ENCODE measurements at regions not wholly inside any gene's neighbourhood (a gene's known extent, or its start where the extent isn't known, plus 50 kb on each side); places are given as distances from the start of the nearest gene placed in this dataset.

GRCh38 chr20:58048096-58048702, 180.3 kb downstream of the ANKRD60 start:
- Histone ChIP-seq H4K20me1 (ENCODE audit: insufficient read depth, low read length) (no peaks in the 10 kb centered on the region), H3K4me3 (ENCODE audit: low read depth, low read length, poor library complexity, severe bottlenecking) (no peak overlapping the region), H3K9me2 (ENCODE audit: insufficient read depth, low read length) (no peaks in the 10 kb centered on the region), H3K79me2 (ENCODE audit: insufficient read depth, low read depth, low read length) (no peaks in the 10 kb centered on the region), H3K36me3 (ENCODE audit: insufficient read depth, low read length) (no peaks in the 10 kb centered on the region), H3K4me2 (ENCODE audit: low read length) (no peak overlapping the region), H3K9me3 (ENCODE audit: low read length) (peaks cover 9% of the 10 kb centered on the region; the same call in 1 of the 2 replicates), H2AFZ (ENCODE audit: low read length) (no peak overlapping the region), H3K4me1 (ENCODE audit: insufficient read depth, low read length, poor library complexity, severe bottlenecking) (no peaks in the 10 kb centered on the region), H3K27ac (ENCODE audit: low read depth, low read length, poor library complexity, severe bottlenecking) (no peak overlapping the region)
- DNase-seq (ENCODE audit: low spot score): peak; percentile 11
- intact Hi-C loops (cut with micrococcal nuclease; ENCODE audit: unreplicated experiment): no loop called here
- ChIA-PET POLR2A (no interaction called here), CTCF (ENCODE audit: unreplicated experiment) (no interaction called here)
- no peak for TF ChIP-seq EZH2phosphoT487 (IDR thresholded peaks at IDR 0.05; ENCODE audit: borderline replicate concordance, low read depth, low read length)
- no peak for TF ChIP-seq CTCF (conservative IDR thresholded peaks at IDR 0.05; ENCODE audit: low read length)
- no TSS peak for BruUV-seq (replicated peaks)

DNA sequence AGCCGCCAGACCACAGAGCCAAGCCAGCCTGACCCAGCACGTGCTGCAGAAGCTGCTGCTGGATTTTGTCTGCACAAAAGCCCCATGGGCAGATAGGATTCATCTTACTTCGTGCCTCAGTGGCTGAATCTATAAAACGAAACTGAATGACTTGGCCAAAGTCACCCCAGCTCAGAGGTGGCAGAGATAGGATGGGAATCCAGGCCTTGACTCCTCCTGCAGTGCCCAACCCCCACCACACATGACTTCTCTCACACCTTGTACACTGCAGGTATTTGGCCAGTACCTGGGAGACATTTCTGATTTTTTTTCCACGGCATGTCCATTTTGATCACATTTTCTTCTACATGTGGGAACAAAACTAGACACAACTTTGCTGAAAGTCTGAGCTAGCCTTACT, 182.1 kb downstream of the ANKRD60 start:
- intact Hi-C loops (cut with micrococcal nuclease; ENCODE audit: unreplicated experiment): no loop called here
- Histone ChIP-seq H3K4me1 (ENCODE audit: insufficient read depth, low read length, poor library complexity, severe bottlenecking) (no peaks in the 10 kb centered on the region), H2AFZ (ENCODE audit: low read length) (no peak overlapping the region), H3K79me2 (ENCODE audit: insufficient read depth, low read depth, low read length) (no peaks in the 10 kb centered on the region), H3K4me3 (ENCODE audit: low read depth, low read length, poor library complexity, severe bottlenecking) (no peak overlapping the region), H3K9me2 (ENCODE audit: insufficient read depth, low read length) (no peaks in the 10 kb centered on the region), H3K27ac (ENCODE audit: low read depth, low read length, poor library complexity, severe bottlenecking) (no peak overlapping the region), H4K20me1 (ENCODE audit: insufficient read depth, low read length) (no peaks in the 10 kb centered on the region), H3K36me3 (ENCODE audit: insufficient read depth, low read length) (no peaks in the 10 kb centered on the region), H3K9me3 (ENCODE audit: low read length) (peaks cover 3% of the 10 kb centered on the region; the same call in 1 of the 2 replicates), H3K4me2 (ENCODE audit: low read length) (no peak overlapping the region)
- no peak for DNase-seq (ENCODE audit: low spot score)
- no TSS peak for BruUV-seq (replicated peaks)
- TF ChIP-seq CTCF (conservative IDR thresholded peaks at IDR 0.05; ENCODE audit: low read length): no peak
- no peak for TF ChIP-seq EZH2phosphoT487 (IDR thresholded peaks at IDR 0.05; ENCODE audit: borderline replicate concordance, low read depth, low read length)
- CTCF ChIA-PET (ENCODE audit: unreplicated experiment): no interaction called here
- POLR2A ChIA-PET: no interaction called here

GRCh38 chr20:58045579-58045978, 182.9 kb downstream of the ANKRD60 start:
- POLR2A ChIA-PET: no interaction called here
- no peak overlapping the region for H3K4me2 ChIP-seq (ENCODE audit: low read length)
- TF ChIP-seq EZH2phosphoT487 (IDR thresholded peaks at IDR 0.05; ENCODE audit: borderline replicate concordance, low read depth, low read length) (no peak), CTCF (conservative IDR thresholded peaks at IDR 0.05; ENCODE audit: low read length) (no peak)
- H3K27ac ChIP-seq (ENCODE audit: low read depth, low read length, poor library complexity, severe bottlenecking): no peak overlapping the region
- no peaks in the 10 kb centered on the region for H4K20me1 ChIP-seq (ENCODE audit: insufficient read depth, low read length)
- no peaks in the 10 kb centered on the region for H3K36me3 ChIP-seq (ENCODE audit: insufficient read depth, low read length)
- H2AFZ ChIP-seq (ENCODE audit: low read length): no peak overlapping the region
- DNase-seq (ENCODE audit: low spot score): no peak
- no TSS peak for BruUV-seq (replicated peaks)
- intact Hi-C loops (cut with micrococcal nuclease; ENCODE audit: unreplicated experiment): no loop called here
- CTCF ChIA-PET (ENCODE audit: unreplicated experiment): no interaction called here
- no peaks in the 10 kb centered on the region for H3K4me1 ChIP-seq (ENCODE audit: insufficient read depth, low read length, poor library complexity, severe bottlenecking)
- no peaks in the 10 kb centered on the region for H3K9me3 ChIP-seq (ENCODE audit: low read length)
- no peaks in the 10 kb centered on the region for H3K9me2 ChIP-seq (ENCODE audit: insufficient read depth, low read length)
- H3K4me3 ChIP-seq (ENCODE audit: low read depth, low read length, poor library complexity, severe bottlenecking): no peak overlapping the region
- no peaks in the 10 kb centered on the region for H3K79me2 ChIP-seq (ENCODE audit: insufficient read depth, low read depth, low read length)

Measured in OCI-LY7 (cell line).